ENCODE measurements at regions not wholly inside any gene's neighbourhood (a gene's known extent, or its start where the extent isn't known, plus 50 kb on each side); places are given as distances from the start of the nearest gene placed in this dataset.

GRCh38 chr9:106112935-106113334 is 418.6 kb downstream of the TMEM38B start:
- Mint-ChIP-seq H3K9me3 (no peaks in the 10 kb centered on the region), H3K27ac (no peak overlapping the region), H3K36me3 (ENCODE audit: low read depth) (no peaks in the 10 kb centered on the region), H3K4me3 (no peak overlapping the region), H3K4me1 (no peaks in the 10 kb centered on the region), H3K27me3 (no peaks in the 10 kb centered on the region)
- intact Hi-C loops (cut with micrococcal nuclease): no loop called here
- no peak for DNase-seq

GRCh38 chr9:106119176-106119575 is 424.8 kb downstream of the TMEM38B start:
- Mint-ChIP-seq H3K4me1 (no peaks in the 10 kb centered on the region), H3K36me3 (ENCODE audit: low read depth) (no peaks in the 10 kb centered on the region), H3K27ac (no peak overlapping the region), H3K27me3 (no peaks in the 10 kb centered on the region), H3K4me3 (no peak overlapping the region), H3K9me3 (no peaks in the 10 kb centered on the region)
- intact Hi-C loops (cut with micrococcal nuclease): no loop called here
- DNase-seq: no peak

GRCh38 chr9:106120071-106120470 is 425.7 kb downstream of the TMEM38B start:
- Mint-ChIP-seq H3K27ac (no peak overlapping the region), H3K36me3 (ENCODE audit: low read depth) (no peaks in the 10 kb centered on the region), H3K9me3 (no peaks in the 10 kb centered on the region), H3K4me1 (no peaks in the 10 kb centered on the region), H3K27me3 (no peaks in the 10 kb centered on the region), H3K4me3 (no peak overlapping the region)
- intact Hi-C loops (cut with micrococcal nuclease): no loop called here
- no peak for DNase-seq

- Mint-ChIP-seq H3K9me3 (peaks cover 9% of the 10 kb centered on the region), H3K36me3 (ENCODE audit: low read depth) (no peaks in the 10 kb centered on the region), H3K4me1 (no peaks in the 10 kb centered on the region), H3K4me3 (no peak overlapping the region), H3K27me3 (no peaks in the 10 kb centered on the region), H3K27ac (no peak overlapping the region)
- no peak for DNase-seq
- intact Hi-C loops (cut with micrococcal nuclease): no loop called here
These were observed 433.4 kb downstream of the TMEM38B start for GRCh38 chr9:106127776-106128175.

GRCh38 chr9:106130374-106130773 is 436.0 kb downstream of the TMEM38B start:
- no peaks in the 10 kb centered on the region for H3K36me3 Mint-ChIP-seq (ENCODE audit: low read depth)
- no peaks in the 10 kb centered on the region for H3K27me3 Mint-ChIP-seq
- H3K4me3 Mint-ChIP-seq: no peak overlapping the region
- H3K27ac Mint-ChIP-seq: no peak overlapping the region
- intact Hi-C loops (cut with micrococcal nuclease): no loop called here
- peaks cover 9% of the 10 kb centered on the region for H3K9me3 Mint-ChIP-seq
- DNase-seq: no peak
- no peaks in the 10 kb centered on the region for H3K4me1 Mint-ChIP-seq

- Mint-ChIP-seq H3K4me3 (no peak overlapping the region), H3K9me3 (no peaks in the 10 kb centered on the region), H3K4me1 (no peaks in the 10 kb centered on the region), H3K36me3 (ENCODE audit: low read depth) (no peaks in the 10 kb centered on the region), H3K27ac (no peak overlapping the region), H3K27me3 (no peaks in the 10 kb centered on the region)
- intact Hi-C loops (cut with micrococcal nuclease): no loop called here
- DNase-seq: no peak
These were observed 449.4 kb downstream of the TMEM38B start for GRCh38 chr9:106143781-106144180.

GRCh38 chr9:106146066-106146840 is 451.9 kb downstream of the TMEM38B start:
- Mint-ChIP-seq H3K27ac (no peak overlapping the region), H3K4me3 (no peak overlapping the region), H3K36me3 (ENCODE audit: low read depth) (no peaks in the 10 kb centered on the region), H3K9me3 (no peaks in the 10 kb centered on the region), H3K4me1 (no peaks in the 10 kb centered on the region), H3K27me3 (no peaks in the 10 kb centered on the region)
- DNase-seq: no peak
- intact Hi-C loops (cut with micrococcal nuclease): no loop called here

- Mint-ChIP-seq H3K27ac (no peak overlapping the region), H3K27me3 (no peaks in the 10 kb centered on the region), H3K36me3 (ENCODE audit: low read depth) (no peaks in the 10 kb centered on the region), H3K4me3 (no peak overlapping the region), H3K9me3 (no peaks in the 10 kb centered on the region), H3K4me1 (no peaks in the 10 kb centered on the region)
- no peak for DNase-seq
- intact Hi-C loops (cut with micrococcal nuclease): no loop called here
These were observed 452.5 kb downstream of the TMEM38B start for GRCh38 chr9:106146886-106147285.

GRCh38 chr9:106149956-106150355 is 455.6 kb downstream of the TMEM38B start:
- Mint-ChIP-seq H3K27me3 (no peaks in the 10 kb centered on the region), H3K9me3 (no peaks in the 10 kb centered on the region), H3K27ac (no peak overlapping the region), H3K4me3 (no peak overlapping the region), H3K36me3 (ENCODE audit: low read depth) (no peaks in the 10 kb centered on the region), H3K4me1 (no peaks in the 10 kb centered on the region)
- no peak for DNase-seq
- intact Hi-C loops (cut with micrococcal nuclease): no loop called here

GRCh38 chr9:106156465-106156864 is 462.1 kb downstream of the TMEM38B start:
- Mint-ChIP-seq H3K36me3 (ENCODE audit: low read depth) (no peaks in the 10 kb centered on the region), H3K4me1 (no peaks in the 10 kb centered on the region), H3K4me3 (no peak overlapping the region), H3K9me3 (no peaks in the 10 kb centered on the region), H3K27ac (no peak overlapping the region), H3K27me3 (no peaks in the 10 kb centered on the region)
- intact Hi-C loops (cut with micrococcal nuclease): no loop called here
- no peak for DNase-seq

- H3K4me1 Mint-ChIP-seq: no peaks in the 10 kb centered on the region
- H3K36me3 Mint-ChIP-seq (ENCODE audit: low read depth): no peaks in the 10 kb centered on the region
- peaks cover 4% of the 10 kb centered on the region for H3K9me3 Mint-ChIP-seq
- intact Hi-C loops (cut with micrococcal nuclease): no loop called here
- no peaks in the 10 kb centered on the region for H3K27me3 Mint-ChIP-seq
- no peak for DNase-seq
- no peak overlapping the region for H3K27ac Mint-ChIP-seq
- H3K4me3 Mint-ChIP-seq: no peak overlapping the region
These were observed 477.9 kb downstream of the TMEM38B start for GRCh38 chr9:106172265-106172664.

GRCh38 chr9:106174346-106174745 is 480.0 kb downstream of the TMEM38B start:
- no peak overlapping the region for H3K27ac Mint-ChIP-seq
- intact Hi-C loops (cut with micrococcal nuclease): no loop called here

GRCh38 chr9:106177216-106177615 is 482.9 kb downstream of the TMEM38B start:
- H3K9me3 Mint-ChIP-seq: no peaks in the 10 kb centered on the region
- DNase-seq: no peak
- H3K27ac Mint-ChIP-seq: no peak overlapping the region
- no peaks in the 10 kb centered on the region for H3K27me3 Mint-ChIP-seq
- intact Hi-C loops (cut with micrococcal nuclease): no loop called here
- H3K4me1 Mint-ChIP-seq: no peaks in the 10 kb centered on the region
- H3K36me3 Mint-ChIP-seq (ENCODE audit: low read depth): no peaks in the 10 kb centered on the region
- no peak overlapping the region for H3K4me3 Mint-ChIP-seq

More at GRCh38 chr9:106174346-106174745, 480.0 kb downstream of the TMEM38B start:
- H3K4me3 Mint-ChIP-seq: no peak overlapping the region
- H3K4me1 Mint-ChIP-seq: no peaks in the 10 kb centered on the region
- H3K27me3 Mint-ChIP-seq: no peaks in the 10 kb centered on the region
- no peak for DNase-seq
- H3K9me3 Mint-ChIP-seq: peaks cover 4% of the 10 kb centered on the region
- H3K36me3 Mint-ChIP-seq (ENCODE audit: low read depth): no peaks in the 10 kb centered on the region

- intact Hi-C loops (cut with micrococcal nuclease): no loop called here
- Mint-ChIP-seq H3K27ac (no peak overlapping the region), H3K4me3 (no peak overlapping the region), H3K36me3 (ENCODE audit: low read depth) (no peaks in the 10 kb centered on the region), H3K27me3 (no peaks in the 10 kb centered on the region), H3K9me3 (no peaks in the 10 kb centered on the region), H3K4me1 (no peaks in the 10 kb centered on the region)
- DNase-seq: no peak
These were observed 484.9 kb downstream of the TMEM38B start for GRCh38 chr9:106179191-106179590.
